Neural cell (in vitro differentiated cells): ENCODE measurements at regions not wholly inside any gene's neighbourhood (a gene's known extent, or its start where the extent isn't known, plus 50 kb on each side); places are given as distances from the start of the nearest gene placed in this dataset.

ENCODE experiments used
- H2AFZ ChIP-seq: fragments of 200-600, 300-800 bp; sonication (generic), shearing (Covaris generic); 2 replicates; pipeline ENCODE4 v1.6.0; 2014; ENCODE audit warnings: low read depth, mild to moderate bottlenecking, antibody characterized with exemption, low read length, moderate library complexity
- H3F3A ChIP-seq: fragments of 200-600 bp; shearing (Covaris generic); 2 replicates; pipeline ENCODE4 v1.6.1; 2016; ENCODE audit warnings: mild to moderate bottlenecking, moderate library complexity, mixed read lengths, antibody characterized with exemption, low read length; ENCODE audit not compliant: insufficient read depth, poor library complexity, severe bottlenecking
- H3K27ac ChIP-seq: fragments of 200-600, 300-800 bp; sonication (generic), shearing (Covaris generic); 2 replicates; pipeline ENCODE4 v1.5.1; 2014; ENCODE audit warnings: mild to moderate bottlenecking, low read length, moderate library complexity
- H3K27me3 ChIP-seq: fragments of 300-800, 200-600 bp; sonication (generic), shearing (Covaris generic); 2 replicates; pipeline ENCODE4 v1.6.0; 2014; ENCODE audit warnings: mild to moderate bottlenecking, low read depth, low read length, moderate library complexity; ENCODE audit not compliant: insufficient read depth
- H3K36me3 ChIP-seq: fragments of 300-800, 200-600 bp; sonication (generic), shearing (Covaris generic); 2 replicates; pipeline ENCODE4 v1.5.1; 2014; ENCODE audit warnings: mild to moderate bottlenecking, antibody characterized with exemption, low read length, moderate library complexity; ENCODE audit not compliant: insufficient read depth
- H3K4me2 ChIP-seq: fragments of 300-800, 200-600 bp; sonication (generic), shearing (Covaris generic); 2 replicates; pipeline ENCODE4 v1.6.0; 2014; ENCODE audit warnings: mild to moderate bottlenecking, low read length
- H3K4me3 ChIP-seq: fragments of 300-800, 200-600 bp; sonication (generic), shearing (Covaris generic); 2 replicates; pipeline ENCODE4 v1.5.1; 2014; ENCODE audit warnings: mild to moderate bottlenecking, low read length, moderate library complexity
- H3K79me2 ChIP-seq: fragments of 200-600 bp; shearing (Covaris generic); replicated peaks from 2 replicates; pipeline ENCODE4 v1.6.0; 2014; ENCODE audit warnings: mild to moderate bottlenecking, low read length, moderate library complexity; ENCODE audit not compliant: insufficient read depth
- H3K9ac ChIP-seq: fragments of 300-800, 200-600 bp; sonication (generic), shearing (Covaris generic); 2 replicates; pipeline ENCODE4 v1.6.1; 2016; ENCODE audit warnings: mild to moderate bottlenecking, low read length, mixed read lengths
- H3K9me2 ChIP-seq: fragments of 200-600 bp; shearing (Covaris generic); 2 replicates; pipeline ENCODE4 v1.6.1; 2016; ENCODE audit warnings: mild to moderate bottlenecking, low read length, mixed read lengths; ENCODE audit not compliant: insufficient read depth
- H3K9me3 ChIP-seq: fragments of 200-600, 300-800 bp; sonication (generic), shearing (Covaris generic); 2 replicates; pipeline ENCODE4 v1.6.1; 2016; ENCODE audit warnings: mild to moderate bottlenecking, mixed run types, low read length, moderate library complexity, mixed read lengths
- H4K20me1 ChIP-seq: fragments of 200-600 bp; shearing (Covaris generic); 2 replicates; pipeline ENCODE4 v1.6.1; 2016; ENCODE audit warnings: mild to moderate bottlenecking, mixed run types; ENCODE audit not compliant: insufficient read depth
- CTCF ChIP-seq: fragments of 450-650 bp; IDR thresholded peaks from 2 replicates; pipeline ENCODE4 v1.5.1; 2014; ENCODE audit warnings: antibody characterized with exemption, mild to moderate bottlenecking, moderate library complexity; ENCODE audit not compliant: poor library complexity, severe bottlenecking
- EP300 ChIP-seq: fragments of 450-650 bp; conservative IDR thresholded peaks from 2 replicates; pipeline ENCODE4 v1.6.1; 2014; ENCODE audit warnings: antibody characterized with exemption, mild to moderate bottlenecking, moderate library complexity; ENCODE audit not compliant: poor library complexity, severe bottlenecking
- EZH2 ChIP-seq: fragments of 200-600, 300-800 bp; shearing (Covaris generic), sonication (generic); IDR thresholded peaks from 2 replicates; pipeline ENCODE4 v1.6.1; 2014; ENCODE audit warnings: antibody characterized with exemption, low read length, borderline replicate concordance, mild to moderate bottlenecking; ENCODE audit not compliant: insufficient read depth, poor library complexity, severe bottlenecking
- MXI1 ChIP-seq: fragments of 450-650 bp; conservative IDR thresholded peaks from 2 replicates; pipeline ENCODE4 v1.6.1; 2014; ENCODE audit warnings: antibody characterized with exemption, mild to moderate bottlenecking; ENCODE audit not compliant: poor library complexity, severe bottlenecking
- POLR2AphosphoS5 ChIP-seq: IDR thresholded peaks from 2 replicates; pipeline ENCODE4 v1.6.1; 2012
- RAD21 ChIP-seq: fragments of 450-650 bp; conservative IDR thresholded peaks from 2 replicates; pipeline ENCODE4 v1.6.1; 2014; ENCODE audit warnings: antibody characterized with exemption, mild to moderate bottlenecking, moderate library complexity
- REST ChIP-seq: IDR thresholded peaks from 2 replicates; pipeline ENCODE4 v1.6.1; 2012; ENCODE audit warnings: borderline replicate concordance
- SMC3 ChIP-seq: fragments of 450-650 bp; conservative IDR thresholded peaks from 2 replicates; pipeline ENCODE4 v1.6.1; 2014; ENCODE audit warnings: antibody characterized with exemption, mild to moderate bottlenecking, moderate library complexity; ENCODE audit not compliant: poor library complexity
- TAF1 ChIP-seq: IDR thresholded peaks from 2 replicates; pipeline ENCODE4 v1.6.1; 2012; ENCODE audit warnings: low read depth

GRCh38 chr9:84587153-84587552 is 82.4 kb upstream of the NTRK2 start:
- no peak overlapping the region for H3K27ac ChIP-seq
- no peak for TF ChIP-seq POLR2AphosphoS5
- TF ChIP-seq EP300, result no peak
- no peak for TF ChIP-seq CTCF
- TF ChIP-seq TAF1, result no peak
- no peak for TF ChIP-seq SMC3
- TF ChIP-seq REST, result no peak
- TF ChIP-seq MXI1, result no peak
- no peak for TF ChIP-seq RAD21
- no peak for TF ChIP-seq EZH2
- no peaks in the 10 kb centered on the region for H3K79me2 ChIP-seq

GRCh38 chr9:84589542-84589941 is 80.0 kb upstream of the NTRK2 start:
- Histone ChIP-seq H3K9me3 (no peaks in the 10 kb centered on the region), H3F3A (no peaks in the 10 kb centered on the region), H3K4me3 (no peak overlapping the region), H4K20me1 (no peaks in the 10 kb centered on the region), H3K4me2 (no peak overlapping the region), H2AFZ (no peak overlapping the region), H3K27ac (no peak overlapping the region), H3K36me3 (no peaks in the 10 kb centered on the region), H3K9me2 (no peaks in the 10 kb centered on the region), H3K27me3 (no peaks in the 10 kb centered on the region), H3K79me2 (no peaks in the 10 kb centered on the region), H3K9ac (no peak overlapping the region)
- no peak for TF ChIP-seq SMC3
- TF ChIP-seq POLR2AphosphoS5, result no peak
- TF ChIP-seq REST, result no peak
- no peak for TF ChIP-seq MXI1
- no peak for TF ChIP-seq EZH2
- TF ChIP-seq TAF1, result no peak
- TF ChIP-seq CTCF, result no peak
- no peak for TF ChIP-seq RAD21
- TF ChIP-seq EP300, result no peak

More at GRCh38 chr9:84587153-84587552, 82.4 kb upstream of the NTRK2 start:
- no peak overlapping the region for H3K9ac ChIP-seq
- H2AFZ ChIP-seq, result no peak overlapping the region
- no peaks in the 10 kb centered on the region for H3K9me3 ChIP-seq
- H3K36me3 ChIP-seq, result no peaks in the 10 kb centered on the region
- no peak overlapping the region for H3K4me3 ChIP-seq
- no peaks in the 10 kb centered on the region for H3K9me2 ChIP-seq
- H4K20me1 ChIP-seq, result no peaks in the 10 kb centered on the region
- H3K4me2 ChIP-seq, result no peak overlapping the region
- no peaks in the 10 kb centered on the region for H3K27me3 ChIP-seq
- H3F3A ChIP-seq, result no peaks in the 10 kb centered on the region
